ENCODE measurements at regions not wholly inside any gene's neighbourhood (a gene's known extent, or its start where the extent isn't known, plus 50 kb on each side); places are given as distances from the start of the nearest gene placed in this dataset.

DNA sequence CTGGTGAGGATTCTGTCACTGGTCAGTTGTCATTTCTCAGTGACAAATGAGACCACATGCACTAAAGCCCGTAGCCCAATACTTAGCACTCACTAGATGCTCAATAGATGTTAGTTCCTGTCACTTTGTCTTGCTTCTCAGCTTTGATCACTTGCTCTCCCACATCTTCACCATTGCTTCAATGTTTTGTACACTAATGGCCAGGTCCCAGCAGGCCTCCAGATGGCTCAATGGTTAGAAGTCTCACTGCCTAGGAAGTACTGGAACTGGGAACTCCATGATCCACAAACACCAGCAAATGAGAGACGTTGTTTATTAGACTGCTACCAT lies 502.8 kb upstream of the JARID2 start:
- 33% methylated on average over 2 of the region's 2 CpGs for WGBS
- Histone ChIP-seq H4K91ac (ENCODE audit: low read length) (peak overlapping the region; percentile 25), H2BK5ac (ENCODE audit: low read depth, low read length, poor library complexity, severe bottlenecking) (no peak overlapping the region), H2AFZ (ENCODE audit: low read depth, low read length) (no peak overlapping the region), H2BK15ac (ENCODE audit: low read depth, poor library complexity, severe bottlenecking) (no peak overlapping the region), H3K4me3 (ENCODE audit: insufficient read depth in 1 of 2, low read depth in 1 of 2, low read length in 2 of 2) (peak overlapping the region in 1 of 2 experiments; percentile 15), H3K36me3 (ENCODE audit: control insufficient read depth in 1 of 2, insufficient read depth in 2 of 2, low read depth in 1 of 2, low read length in 2 of 2) (no peaks in the 10 kb centered on the region), H3K79me1 (replicated peaks; ENCODE audit: low read length, poor library complexity, severe bottlenecking) (no peaks in the 10 kb centered on the region), H3K27me3 (ENCODE audit: control insufficient read depth in 1 of 2, insufficient read depth in 1 of 2, low read length in 2 of 2) (no peaks in the 10 kb centered on the region), H3K23ac (ENCODE audit: low read length in 2 of 2) (no peak overlapping the region), H3K4me1 (ENCODE audit: control insufficient read depth, insufficient read depth, low read depth, low read length) (peaks cover 6% of the 10 kb centered on the region), H2BK120ac (ENCODE audit: low read depth, low read length) (peak overlapping the region; percentile 2), H2AK5ac (ENCODE audit: low read length, severe bottlenecking) (no peak overlapping the region), H3K27ac (ENCODE audit: low read length, poor library complexity, severe bottlenecking) (peak overlapping the region; percentile 81), H2BK12ac (ENCODE audit: low read length in 2 of 2) (peak overlapping the region; percentile 29 to 93), H3K18ac (ENCODE audit: low read depth in 1 of 2, low read length in 2 of 2) (peak overlapping the region; percentile 85 to 86), H3K9ac (ENCODE audit: low read length) (peak overlapping the region; percentile 90), H3K4ac (ENCODE audit: low read depth in 1 of 2, low read length in 2 of 2) (peak overlapping the region in 1 of 2 experiments; percentile 57), H3K9me3 (ENCODE audit: control insufficient read depth, low read length) (no peaks in the 10 kb centered on the region), H3K14ac (ENCODE audit: low read length in 2 of 2) (no peak overlapping the region), H4K8ac (ENCODE audit: low read length) (peak overlapping the region; percentile 67), H3K4me2 (ENCODE audit: low read length, poor library complexity, severe bottlenecking) (no peak overlapping the region)
- DNase-seq: no peak

DNA sequence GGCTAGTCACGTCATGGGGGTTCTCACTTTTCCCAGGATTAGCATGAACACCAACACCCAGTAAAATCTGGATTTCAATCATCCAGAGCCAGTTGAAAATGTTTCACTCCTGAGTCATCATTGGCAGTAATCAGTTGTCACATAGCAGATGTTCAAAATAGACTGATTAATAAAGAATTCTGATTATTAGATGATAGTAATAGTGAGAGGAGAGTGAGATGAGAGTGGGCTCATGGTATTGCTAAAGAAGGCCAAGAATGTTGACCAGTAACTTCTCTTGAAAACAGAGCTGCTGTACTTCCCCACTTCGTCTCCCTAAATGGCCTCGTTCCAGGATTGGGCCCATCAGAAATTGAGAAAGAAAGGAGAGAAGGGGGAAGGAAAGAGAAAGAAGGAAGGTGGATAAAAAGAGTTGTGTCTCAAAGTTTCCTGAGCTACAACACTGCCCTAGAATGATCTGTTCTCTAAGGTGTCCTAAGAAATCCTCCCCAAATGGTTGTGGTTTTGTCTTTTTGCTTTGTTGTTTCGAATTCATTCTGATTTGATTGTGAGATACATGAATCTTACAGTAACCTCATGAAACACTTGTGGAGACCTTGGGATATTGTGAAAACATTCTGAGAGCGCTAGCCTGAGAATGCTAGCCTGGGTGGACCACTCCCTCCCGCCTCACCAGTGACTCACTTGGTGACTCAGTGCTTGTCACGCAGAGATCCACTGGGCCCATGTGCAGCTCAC lies 502.2 kb upstream of the JARID2 start:
- H2AFZ ChIP-seq (ENCODE audit: low read depth, low read length): no peak overlapping the region
- DNase-seq: peak; percentile 99
- H2AK5ac ChIP-seq (ENCODE audit: low read length, severe bottlenecking): no peak overlapping the region
- H3K14ac ChIP-seq (ENCODE audit: low read length in 2 of 2): no peak overlapping the region
- H2BK120ac ChIP-seq (ENCODE audit: low read depth, low read length): no peak overlapping the region
- H3K27me3 ChIP-seq (ENCODE audit: control insufficient read depth in 1 of 2, insufficient read depth in 1 of 2, low read length in 2 of 2): no peaks in the 10 kb centered on the region
- H3K23ac ChIP-seq (ENCODE audit: low read length in 2 of 2): no peak overlapping the region
- H2BK15ac ChIP-seq (ENCODE audit: low read depth, poor library complexity, severe bottlenecking): no peak overlapping the region
- H2BK5ac ChIP-seq (ENCODE audit: low read depth, low read length, poor library complexity, severe bottlenecking): no peak overlapping the region
- H3K4me3 ChIP-seq (ENCODE audit: insufficient read depth in 1 of 2, low read depth in 1 of 2, low read length in 2 of 2): peak overlapping the region in 1 of 2 experiments; percentile 45
- no peak overlapping the region for H3K4ac ChIP-seq (ENCODE audit: low read depth in 1 of 2, low read length in 2 of 2)
- H4K8ac ChIP-seq (ENCODE audit: low read length): no peak overlapping the region
- WGBS: 5% methylated on average over 7 of the region's 7 CpGs
- H3K36me3 ChIP-seq (ENCODE audit: control insufficient read depth in 1 of 2, insufficient read depth in 2 of 2, low read depth in 1 of 2, low read length in 2 of 2): no peaks in the 10 kb centered on the region
- H3K9me3 ChIP-seq (ENCODE audit: control insufficient read depth, low read length): no peaks in the 10 kb centered on the region
- H3K18ac ChIP-seq (ENCODE audit: low read depth in 1 of 2, low read length in 2 of 2): peak overlapping the region in 1 of 2 experiments; percentile 86
- no peak overlapping the region for H3K4me2 ChIP-seq (ENCODE audit: low read length, poor library complexity, severe bottlenecking)
- H3K27ac ChIP-seq (ENCODE audit: low read length, poor library complexity, severe bottlenecking): peak overlapping the region; percentile 81
- H3K79me1 ChIP-seq (replicated peaks; ENCODE audit: low read length, poor library complexity, severe bottlenecking): no peaks in the 10 kb centered on the region
- peak overlapping the region; percentile 90 for H3K9ac ChIP-seq (ENCODE audit: low read length)
- H4K91ac ChIP-seq (ENCODE audit: low read length): peak overlapping the region; percentile 20
- H2BK12ac ChIP-seq (ENCODE audit: low read length in 2 of 2): peak overlapping the region in 1 of 2 experiments; percentile 8
- peaks cover 6% of the 10 kb centered on the region for H3K4me1 ChIP-seq (ENCODE audit: control insufficient read depth, insufficient read depth, low read depth, low read length)

GRCh38 chr6:14744212-14744556 lies 501.7 kb upstream of the JARID2 start:
- H3K4me3 ChIP-seq (ENCODE audit: insufficient read depth in 1 of 2, low read depth in 1 of 2, low read length in 2 of 2): no peak overlapping the region
- no peak overlapping the region for H3K4ac ChIP-seq (ENCODE audit: low read depth in 1 of 2, low read length in 2 of 2)
- DNase-seq: no peak
- WGBS: 60% methylated on average over 2 of the region's 3 CpGs
- H3K18ac ChIP-seq (ENCODE audit: low read depth in 1 of 2, low read length in 2 of 2): no peak overlapping the region
- H2BK5ac ChIP-seq (ENCODE audit: low read depth, low read length, poor library complexity, severe bottlenecking): peak overlapping the region; percentile 31
- H4K91ac ChIP-seq (ENCODE audit: low read length): peak overlapping the region; percentile 20
- H3K79me1 ChIP-seq (replicated peaks; ENCODE audit: low read length, poor library complexity, severe bottlenecking): no peaks in the 10 kb centered on the region
- no peak overlapping the region for H3K27ac ChIP-seq (ENCODE audit: low read length, poor library complexity, severe bottlenecking)
- no peak overlapping the region for H2BK15ac ChIP-seq (ENCODE audit: low read depth, poor library complexity, severe bottlenecking)
- H3K9ac ChIP-seq (ENCODE audit: low read length): peak overlapping the region; percentile 90
- no peaks in the 10 kb centered on the region for H3K9me3 ChIP-seq (ENCODE audit: control insufficient read depth, low read length)
- no peak overlapping the region for H3K14ac ChIP-seq (ENCODE audit: low read length in 2 of 2)
- no peak overlapping the region for H4K8ac ChIP-seq (ENCODE audit: low read length)
- no peaks in the 10 kb centered on the region for H3K27me3 ChIP-seq (ENCODE audit: control insufficient read depth in 1 of 2, insufficient read depth in 1 of 2, low read length in 2 of 2)
- no peak overlapping the region for H2BK120ac ChIP-seq (ENCODE audit: low read depth, low read length)
- H2BK12ac ChIP-seq (ENCODE audit: low read length in 2 of 2): no peak overlapping the region
- H3K4me2 ChIP-seq (ENCODE audit: low read length, poor library complexity, severe bottlenecking): no peak overlapping the region
- no peak overlapping the region for H3K23ac ChIP-seq (ENCODE audit: low read length in 2 of 2)
- no peak overlapping the region for H2AFZ ChIP-seq (ENCODE audit: low read depth, low read length)
- H2AK5ac ChIP-seq (ENCODE audit: low read length, severe bottlenecking): no peak overlapping the region
- no peaks in the 10 kb centered on the region for H3K36me3 ChIP-seq (ENCODE audit: control insufficient read depth in 1 of 2, insufficient read depth in 2 of 2, low read depth in 1 of 2, low read length in 2 of 2)
- H3K4me1 ChIP-seq (ENCODE audit: control insufficient read depth, insufficient read depth, low read depth, low read length): peaks cover 6% of the 10 kb centered on the region

GRCh38 chr6:14746139-14746837 lies 499.6 kb upstream of the JARID2 start:
- Histone ChIP-seq H3K4ac (ENCODE audit: low read depth in 1 of 2, low read length in 2 of 2) (peak overlapping the region in 1 of 2 experiments; percentile 73), H3K79me1 (replicated peaks; ENCODE audit: low read length, poor library complexity, severe bottlenecking) (no peaks in the 10 kb centered on the region), H3K4me1 (ENCODE audit: control insufficient read depth, insufficient read depth, low read depth, low read length) (peaks cover 6% of the 10 kb centered on the region), H3K4me3 (ENCODE audit: insufficient read depth in 1 of 2, low read depth in 1 of 2, low read length in 2 of 2) (no peak overlapping the region), H3K9me3 (ENCODE audit: control insufficient read depth, low read length) (no peaks in the 10 kb centered on the region), H3K18ac (ENCODE audit: low read depth in 1 of 2, low read length in 2 of 2) (no peak overlapping the region), H2AK5ac (ENCODE audit: low read length, severe bottlenecking) (no peak overlapping the region), H2BK120ac (ENCODE audit: low read depth, low read length) (no peak overlapping the region), H4K8ac (ENCODE audit: low read length) (no peak overlapping the region), H3K4me2 (ENCODE audit: low read length, poor library complexity, severe bottlenecking) (no peak overlapping the region), H3K14ac (ENCODE audit: low read length in 2 of 2) (no peak overlapping the region), H3K27ac (ENCODE audit: low read length, poor library complexity, severe bottlenecking) (no peak overlapping the region), H3K9ac (ENCODE audit: low read length) (no peak overlapping the region), H2BK5ac (ENCODE audit: low read depth, low read length, poor library complexity, severe bottlenecking) (no peak overlapping the region), H3K36me3 (ENCODE audit: control insufficient read depth in 1 of 2, insufficient read depth in 2 of 2, low read depth in 1 of 2, low read length in 2 of 2) (no peaks in the 10 kb centered on the region), H2BK12ac (ENCODE audit: low read length in 2 of 2) (no peak overlapping the region), H3K23ac (ENCODE audit: low read length in 2 of 2) (no peak overlapping the region), H2BK15ac (ENCODE audit: low read depth, poor library complexity, severe bottlenecking) (no peak overlapping the region), H2AFZ (ENCODE audit: low read depth, low read length) (no peak overlapping the region), H3K27me3 (ENCODE audit: control insufficient read depth in 1 of 2, insufficient read depth in 1 of 2, low read length in 2 of 2) (no peaks in the 10 kb centered on the region), H4K91ac (ENCODE audit: low read length) (no peak overlapping the region)
- DNase-seq: no peak
- 97% methylated on average over 2 of the region's 2 CpGs for WGBS

All from mesenchymal stem cell (in vitro differentiated cells and primary cell).